SKM-1 (cell line): ENCODE measurements at regions not wholly inside any gene's neighbourhood (a gene's known extent, or its start where the extent isn't known, plus 50 kb on each side); places are given as distances from the start of the nearest gene placed in this dataset.
"Not testable (repeated sequence)": the region's sequence is repeated elsewhere in the genome, so short reads cannot be mapped to it uniquely, and the experiment has no call there.

Experiments
- DNase-seq: peaks from one replicate; lab custom pipeline; 2025; ENCODE audit not compliant: unreplicated experiment; lab: John Stamatoyannopoulos, UW

- not testable (repeated sequence) for DNase-seq
These were observed 735.1 kb upstream of the SGO1 start for GRCh38 chr3:20921112-20921511.

DNA sequence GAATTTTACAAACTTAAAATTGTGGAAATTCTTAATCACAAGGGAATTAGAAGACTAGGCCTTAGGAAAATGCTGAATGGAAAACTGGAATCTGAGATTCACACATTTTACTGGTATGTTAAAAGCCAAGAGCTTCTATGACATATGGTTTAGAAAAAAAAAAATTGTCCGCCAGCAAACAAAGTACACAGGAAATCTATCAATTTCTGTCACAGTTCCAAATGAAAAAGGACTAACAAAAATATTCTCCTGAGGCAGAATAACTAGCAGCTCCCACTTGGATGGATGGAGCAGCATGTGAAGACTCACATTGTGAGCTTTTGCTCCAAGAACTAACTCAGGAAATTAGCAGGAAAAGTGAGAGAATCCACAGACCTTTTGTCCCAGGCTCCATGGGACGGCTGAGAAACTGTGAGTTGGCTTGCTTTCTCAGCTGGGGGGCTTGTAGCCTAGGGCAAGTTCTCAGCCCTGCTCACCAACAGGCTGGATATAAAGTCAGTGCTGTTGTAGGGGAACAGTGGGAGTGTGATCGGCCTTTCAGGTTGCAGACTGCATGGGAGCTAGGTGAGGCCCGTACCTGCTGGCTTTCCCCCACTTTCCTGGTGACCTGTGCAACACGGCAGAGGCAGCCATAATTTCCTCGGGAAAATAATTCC is 731.1 kb upstream of the SGO1 start:
- DNase-seq = no peak

DNA sequence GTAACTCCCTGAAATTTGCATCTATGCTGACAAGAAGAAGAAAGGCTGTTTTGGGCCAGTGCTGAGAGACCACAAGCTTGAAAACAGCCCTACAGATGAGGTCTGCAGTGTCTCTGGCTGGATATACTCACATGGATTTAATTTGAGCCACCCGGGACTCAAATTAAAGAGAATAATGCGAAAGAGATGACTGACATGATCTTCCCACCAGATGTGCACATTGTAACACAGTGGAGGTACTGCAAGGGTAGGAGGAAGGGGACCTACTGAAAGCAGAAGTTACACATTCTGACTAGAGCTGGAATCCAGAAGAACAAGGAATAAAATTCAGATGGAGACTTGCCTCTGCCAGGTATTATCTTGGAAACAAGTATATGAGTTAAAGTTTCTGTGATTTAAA is 728.3 kb upstream of the SGO1 start:
- DNase-seq = no peak

GRCh38 chr3:20912406-20912805 is 726.4 kb upstream of the SGO1 start:
- no peak for DNase-seq

DNA sequence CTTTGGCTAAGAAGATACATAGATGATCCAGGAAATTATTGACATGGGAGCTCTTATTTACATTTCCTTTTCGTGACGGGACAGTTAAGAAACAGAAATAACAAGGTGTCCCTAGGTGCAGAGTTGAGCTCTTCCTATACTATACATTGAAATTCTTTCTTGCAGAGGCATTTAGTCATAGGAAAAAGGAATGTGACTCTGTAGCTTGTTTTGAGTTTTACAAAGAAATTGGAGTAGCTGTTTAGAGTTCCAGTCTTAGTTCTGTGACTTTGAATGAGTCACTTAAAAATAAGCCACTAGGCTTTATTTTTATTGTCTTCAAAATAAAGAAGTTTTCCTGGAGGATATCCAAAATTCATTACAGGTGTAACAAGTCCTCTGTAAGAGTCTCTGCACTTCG is 723.5 kb upstream of the SGO1 start:
- no peak for DNase-seq

- DNase-seq = no peak
These were observed 719.3 kb upstream of the SGO1 start for GRCh38 chr3:20905210-20905805.

- no peak for DNase-seq
These were observed 718.7 kb upstream of the SGO1 start for GRCh38 chr3:20904671-20905070.

DNA sequence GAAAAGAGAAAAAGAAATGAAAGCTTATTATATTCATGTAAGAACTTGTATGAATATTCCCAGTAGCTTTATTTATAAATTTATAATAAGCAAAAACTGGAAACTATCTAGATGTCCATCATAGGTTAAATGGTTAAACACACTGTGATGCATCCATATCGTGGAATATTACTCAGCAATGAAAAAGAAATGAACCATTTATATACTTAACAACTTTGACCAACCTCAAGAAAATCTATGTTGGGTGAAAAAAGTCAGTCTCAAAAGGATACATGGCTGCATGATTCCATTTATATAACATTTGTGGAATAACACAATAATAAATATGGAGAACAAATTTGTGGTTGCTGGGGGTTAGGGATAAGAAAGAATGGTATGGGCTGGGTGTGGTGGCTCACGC is 713.0 kb upstream of the SGO1 start:
- DNase-seq = no peak

- DNase-seq = no peak
These were observed 704.1 kb upstream of the SGO1 start for GRCh38 chr3:20890111-20890519.

GRCh38 chr3:20878691-20879090 is 692.7 kb upstream of the SGO1 start:
- DNase-seq = no peak

- DNase-seq = no peak
These were observed 687.2 kb upstream of the SGO1 start for GRCh38 chr3:20873235-20873634.

GRCh38 chr3:20870106-20870899 is 684.3 kb upstream of the SGO1 start:
- no peak for DNase-seq

- DNase-seq = no peak
These were observed 679.8 kb upstream of the SGO1 start for GRCh38 chr3:20865803-20866202.

- DNase-seq = no peak
These were observed 675.4 kb upstream of the SGO1 start for GRCh38 chr3:20861454-20861853.

DNA sequence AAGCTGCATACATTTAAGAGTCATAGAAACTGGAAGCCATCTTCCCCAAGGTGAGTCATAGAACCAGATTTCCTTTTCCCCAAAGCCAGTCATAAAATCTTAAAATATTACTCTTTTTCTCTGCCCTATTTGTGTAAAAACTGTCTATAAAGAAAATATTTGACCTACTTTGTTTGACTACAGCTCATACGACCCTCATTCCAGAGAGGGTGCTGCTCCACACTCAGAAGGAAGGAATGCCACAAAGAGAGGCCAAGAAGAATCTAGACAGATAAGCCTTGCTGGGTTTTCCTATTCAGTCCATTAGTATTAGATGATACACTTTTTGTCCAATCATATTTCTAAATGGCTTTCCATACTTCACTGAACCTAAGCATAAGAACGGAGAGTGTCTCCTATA is 671.6 kb upstream of the SGO1 start:
- DNase-seq = no peak

GRCh38 chr3:20853890-20854289 is 667.9 kb upstream of the SGO1 start:
- DNase-seq = no peak

DNA sequence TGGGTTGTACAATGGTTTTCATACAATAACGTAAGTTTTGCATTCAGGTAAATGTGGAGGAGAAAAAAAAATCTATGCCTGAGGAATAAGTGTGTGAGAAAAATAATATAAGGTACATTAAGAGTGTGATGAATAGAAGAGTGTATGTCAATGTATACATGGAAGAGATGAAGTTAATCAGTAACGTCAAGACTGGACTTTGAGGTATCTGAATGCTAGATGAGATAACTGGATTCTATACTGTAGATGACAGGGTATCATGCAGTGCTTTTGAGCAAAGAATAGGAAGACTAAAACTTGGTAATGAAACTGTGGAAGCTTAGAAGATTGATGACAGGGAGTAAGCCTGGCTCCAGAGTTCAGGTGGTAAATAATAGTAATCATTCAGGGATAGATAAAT is 666.7 kb upstream of the SGO1 start:
- no peak for DNase-seq

- no peak for DNase-seq
These were observed 664.0 kb upstream of the SGO1 start for GRCh38 chr3:20849975-20850374.

DNA sequence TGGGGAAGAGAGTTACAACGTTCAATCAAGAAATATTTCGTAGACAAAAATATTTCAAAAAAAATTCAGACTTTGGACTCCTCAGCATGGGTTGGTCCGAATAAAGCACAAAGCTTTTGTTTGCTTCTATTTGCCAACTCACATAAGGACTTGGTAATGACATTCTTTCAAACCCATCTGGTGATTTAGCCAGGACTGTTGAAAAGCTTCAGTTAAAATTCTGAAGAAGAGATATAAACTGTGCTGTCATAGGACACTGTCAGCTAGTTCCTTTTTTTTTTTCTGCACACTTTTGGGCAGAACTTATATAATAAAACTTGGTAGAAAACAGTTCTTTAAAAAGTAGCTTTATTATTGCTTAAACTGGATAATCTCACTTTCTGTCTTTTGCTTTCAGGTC is 660.8 kb upstream of the SGO1 start:
- no peak for DNase-seq

GRCh38 chr3:20846066-20846465 is 660.1 kb upstream of the SGO1 start:
- no peak for DNase-seq

DNA sequence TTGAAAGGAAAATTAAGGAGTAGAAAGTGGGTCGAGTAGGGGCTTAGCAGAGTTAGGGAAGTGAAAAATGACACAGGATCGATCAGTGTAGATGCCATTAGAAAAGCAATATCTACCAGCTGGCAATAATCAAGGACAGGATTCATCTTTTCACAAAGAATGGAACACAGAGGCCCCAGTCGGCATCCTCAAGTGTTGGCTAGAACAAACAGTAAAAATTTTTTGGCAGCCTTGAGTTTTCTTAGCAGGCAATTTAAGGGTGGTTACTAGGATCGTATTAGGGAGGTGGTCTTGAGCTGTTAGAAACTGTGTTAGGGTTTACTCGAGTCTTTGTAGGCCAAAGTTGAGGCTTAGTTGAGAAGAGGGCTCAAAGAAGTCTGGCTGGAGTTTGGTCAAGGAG is 658.8 kb upstream of the SGO1 start:
- no peak for DNase-seq
